H9 (cell line): ENCODE measurements at regions not wholly inside any gene's neighbourhood (a gene's known extent, or its start where the extent isn't known, plus 50 kb on each side); places are given as distances from the start of the nearest gene placed in this dataset.

ENCODE experiments used
- DNase-seq: peaks from one replicate; pipeline ENCODE4 v3.0.0-alpha.2; 2017
- H2AFZ ChIP-seq: one replicate; pipeline ENCODE4 v1.6.1; 2013; ENCODE audit warnings: mild to moderate bottlenecking, low read length, control low read depth, moderate library complexity
- H2AK5ac ChIP-seq: 2 replicates; pipeline ENCODE4 v1.6.1; 2013; ENCODE audit warnings: low read length, control low read depth, mixed read lengths; ENCODE audit not compliant: insufficient read length
- H2BK120ac ChIP-seq: one replicate; pipeline ENCODE4 v1.6.1; 2013; ENCODE audit warnings: low read depth, mild to moderate bottlenecking, low read length, control low read depth, inconsistent platforms; ENCODE audit not compliant: poor library complexity, severe bottlenecking
- H2BK12ac ChIP-seq: 2 replicates; pipeline ENCODE4 v1.6.1; 2013; ENCODE audit warnings: low read length, control low read depth, mixed read lengths, low read depth; ENCODE audit not compliant: insufficient read length
- H2BK15ac ChIP-seq: 2 replicates; pipeline ENCODE4 v1.6.1; 2013; ENCODE audit warnings: low read depth, low read length, control low read depth
- H2BK20ac ChIP-seq: one replicate; pipeline ENCODE4 v1.6.1; 2013; ENCODE audit warnings: low read depth, mild to moderate bottlenecking, low read length, control low read depth, inconsistent platforms; ENCODE audit not compliant: poor library complexity, severe bottlenecking
- H2BK5ac ChIP-seq: 2 replicates; pipeline ENCODE4 v1.6.1; 2013; ENCODE audit warnings: low read length, control low read depth, mixed read lengths; ENCODE audit not compliant: insufficient read length
- H3K14ac ChIP-seq: 2 replicates; pipeline ENCODE4 v1.6.1; 2013; ENCODE audit warnings: low read length, control low read depth; ENCODE audit not compliant: insufficient read depth
- H3K18ac ChIP-seq: 2 replicates; pipeline ENCODE4 v1.6.1; 2013; ENCODE audit warnings: low read depth, mild to moderate bottlenecking, mixed read lengths, low read length, control low read depth; ENCODE audit not compliant: insufficient read length
- H3K23ac ChIP-seq: 2 replicates; pipeline ENCODE4 v1.6.1; 2013; ENCODE audit warnings: low read length, control low read depth, mixed read lengths, low read depth; ENCODE audit not compliant: insufficient read length
- H3K23me2 ChIP-seq: 2 replicates; pipeline ENCODE4 v1.6.1; 2013; ENCODE audit warnings: low read depth, mild to moderate bottlenecking, mixed read lengths, low read length, control low read depth; ENCODE audit not compliant: insufficient read length, poor library complexity, severe bottlenecking
- H3K27ac ChIP-seq: 2 replicates; pipeline ENCODE4 v1.5.1; 2013; ENCODE audit warnings: low read length, control low read depth, mixed read lengths, low read depth; ENCODE audit not compliant: insufficient read length
- H3K27me3 ChIP-seq: 2 replicates; pipeline ENCODE4 v1.6.1; 2013; ENCODE audit warnings: low read length, control low read depth, inconsistent platforms; ENCODE audit not compliant: insufficient read depth
- H3K4ac ChIP-seq: 2 replicates; pipeline ENCODE4 v1.6.1; 2013; ENCODE audit warnings: low read depth, mild to moderate bottlenecking, control low read depth, inconsistent platforms, low read length, moderate library complexity
- H3K4me1 ChIP-seq: 2 replicates; pipeline ENCODE4 v1.6.1; 2013; ENCODE audit warnings: low read length, control low read depth, inconsistent platforms; ENCODE audit not compliant: insufficient read depth
- H3K4me2 ChIP-seq: 2 replicates; pipeline ENCODE4 v1.6.1; 2013; ENCODE audit warnings: low read length, control low read depth, mixed read lengths; ENCODE audit not compliant: insufficient read length, insufficient read depth
- H3K56ac ChIP-seq: 2 replicates; pipeline ENCODE4 v1.6.1; 2013; ENCODE audit warnings: low read depth, mild to moderate bottlenecking, mixed read lengths, low read length, control low read depth; ENCODE audit not compliant: insufficient read length
- H3K79me1 ChIP-seq: 2 replicates; pipeline ENCODE4 v1.6.1; 2013; ENCODE audit warnings: low read depth, mild to moderate bottlenecking, moderate library complexity, low read length, control low read depth, inconsistent platforms; ENCODE audit not compliant: insufficient read depth, poor library complexity, severe bottlenecking
- H3K79me2 ChIP-seq: 2 replicates; pipeline ENCODE4 v1.6.1; 2013; ENCODE audit warnings: low read length, control low read depth, inconsistent platforms; ENCODE audit not compliant: insufficient read depth
- H3K9ac ChIP-seq: 2 replicates; pipeline ENCODE4 v1.6.1; 2013; ENCODE audit warnings: low read length, control low read depth, mixed read lengths; ENCODE audit not compliant: insufficient read length; ENCODE audit errors: extremely low read depth
- H3K9me3 ChIP-seq: one replicate; pipeline ENCODE4 v1.6.1; 2013; ENCODE audit warnings: low read depth, low read length, inconsistent platforms; ENCODE audit not compliant: control insufficient read depth
- H3T11ph ChIP-seq: one replicate; pipeline ENCODE4 v1.6.1; 2013; ENCODE audit warnings: mild to moderate bottlenecking, low read length, control low read depth, inconsistent platforms
- H4K20me1 ChIP-seq: one replicate; pipeline ENCODE4 v1.6.1; 2013; ENCODE audit not compliant: control insufficient read depth, insufficient read length, insufficient read depth
- H4K5ac ChIP-seq: 2 replicates; pipeline ENCODE4 v1.6.1; 2013; ENCODE audit warnings: low read depth, mild to moderate bottlenecking, mixed read lengths, low read length, control low read depth; ENCODE audit not compliant: insufficient read length
- H4K8ac ChIP-seq: replicated peaks from 2 replicates; pipeline ENCODE4 v1.6.1; 2013; ENCODE audit warnings: low read length, control low read depth, mixed read lengths, low read depth; ENCODE audit not compliant: insufficient read length
- H4K91ac ChIP-seq: 2 replicates; pipeline ENCODE4 v1.6.1; 2013; ENCODE audit warnings: low read depth, mild to moderate bottlenecking, moderate library complexity, mixed read lengths, low read length, control low read depth; ENCODE audit not compliant: insufficient read length
- H3K27ac Mint-ChIP-seq, 3 experiments: 2 replicates in 2 of 3; 3 replicates in 1 of 3; pipeline ENCODE4 v1.8.0; 2020 to 2021; ENCODE audit warnings: mixed read lengths in 3 of 3, mild to moderate bottlenecking in 1 of 3, moderate library complexity in 1 of 3
- H3K27me3 Mint-ChIP-seq: 2 replicates; pipeline ENCODE4 v1.8.0; 2021; ENCODE audit warnings: low read depth, mild to moderate bottlenecking, moderate library complexity, mixed read lengths
- H3K36me3 Mint-ChIP-seq, 3 experiments: 2 replicates in 2 of 3; 3 replicates in 1 of 3; pipeline ENCODE4 v1.8.0; 2020 to 2021; ENCODE audit warnings: low read depth in 3 of 3, mixed read lengths in 3 of 3; ENCODE audit not compliant: insufficient read depth in 1 of 3
- H3K4me1 Mint-ChIP-seq, 2 experiments: 2 replicates each; pipeline ENCODE4 v1.8.0; 2020; ENCODE audit warnings: mixed read lengths in 2 of 2
- H3K4me3 Mint-ChIP-seq, 2 experiments: 2 replicates in 1 of 2; 3 replicates in 1 of 2; pipeline ENCODE4 v1.8.0; 2020 to 2021; ENCODE audit warnings: mild to moderate bottlenecking in 2 of 2, mixed read lengths in 2 of 2, moderate library complexity in 1 of 2
- H3K9me3 Mint-ChIP-seq, 2 experiments: 2 replicates in 1 of 2; 3 replicates in 1 of 2; pipeline ENCODE4 v1.8.0; 2020; ENCODE audit warnings: mild to moderate bottlenecking in 2 of 2, mixed read lengths in 2 of 2, moderate library complexity in 1 of 2
- WGBS: extraction: QIAGEN DNeasy Blood & Tissue Kit; methylation state at CpG from one replicate; pipeline ENCODE4 v1.1.7; 2013; ENCODE audit warnings: missing lambda C conversion rate, low lambda C conversion rate, mixed read lengths; ENCODE audit not compliant: insufficient read length; ENCODE audit errors: extremely low coverage; 5-methylcytosine and 5-hydroxymethylcytosine counted together
- TF ChIP-seq, protein P1 (sequence below): fragments of 200-600 bp; sonication (generic); conservative IDR thresholded peaks from 3 replicates; pipeline ENCODE4 v1.8.0; 2021; ENCODE audit warnings: antibody characterized with exemption, mild to moderate bottlenecking

DNA sequence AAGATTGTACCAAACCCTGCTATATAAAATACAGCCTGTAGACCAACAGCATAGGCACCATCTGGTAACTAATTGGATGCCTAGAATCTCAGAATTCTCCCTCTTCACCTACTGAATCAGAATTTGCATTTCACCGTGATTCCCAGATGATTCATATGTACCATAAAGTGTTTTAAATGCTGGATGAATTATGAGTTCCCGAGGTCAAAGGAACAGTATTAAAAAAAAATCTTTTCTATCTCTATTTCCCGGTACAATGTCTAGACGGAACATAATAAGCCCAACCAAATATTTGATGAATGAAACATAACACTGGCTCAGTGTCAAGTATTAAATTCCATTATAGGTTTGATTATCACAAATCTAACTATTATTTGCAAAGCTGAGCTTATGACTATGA is 280.0 kb downstream of the ANKRD50 start:
- Mint-ChIP-seq H3K9me3 (no peaks in the 10 kb centered on the region), H3K27me3 (no peaks in the 10 kb centered on the region)

More for the DNA sequence above, 280.0 kb downstream of the ANKRD50 start:
- Histone ChIP-seq H3K27ac (no peak overlapping the region), H4K5ac (no peak overlapping the region), H3K9me3 (no peaks in the 10 kb centered on the region), H3K79me2 (no peaks in the 10 kb centered on the region), H2BK15ac (no peak overlapping the region), H3K9ac (no peak overlapping the region), H2AFZ (no peak overlapping the region), H4K8ac (no peak overlapping the region), H3K14ac (no peak overlapping the region), H4K20me1 (no peaks in the 10 kb centered on the region), H3K23ac (no peak overlapping the region), H3K18ac (no peak overlapping the region), H2BK5ac (no peak overlapping the region), H2BK120ac (no peak overlapping the region), H3K56ac (no peak overlapping the region), H3K27me3 (no peaks in the 10 kb centered on the region), H4K91ac (no peak overlapping the region), H3K4me2 (no peak overlapping the region), H3K23me2 (no peaks in the 10 kb centered on the region), H3T11ph (no peak overlapping the region), H2BK20ac (no peak overlapping the region), H3K79me1 (no peaks in the 10 kb centered on the region), H3K4ac (no peak overlapping the region), H2AK5ac (no peak overlapping the region), H3K4me1 (no peaks in the 10 kb centered on the region; the same call in 1 of the 2 replicates), H2BK12ac (no peak overlapping the region)
- H3K4me1 Mint-ChIP-seq, result peaks cover 4% of the 10 kb centered on the region in 2 experiments; a peak in 3 of 4 replicates
- H3K27ac Mint-ChIP-seq, result no peak overlapping the region; a peak in 1 of 7 replicates
- H3K4me3 Mint-ChIP-seq, result no peak overlapping the region
- no peak for DNase-seq
- no CpG with 5 or more reads among the region's 4 CpGs for WGBS
- peaks cover 0 to 4% (median 0%) of the 10 kb centered on the region in 3 experiments; a peak in 2 of 7 replicates for H3K36me3 Mint-ChIP-seq
- TF ChIP-seq, protein P1, sequence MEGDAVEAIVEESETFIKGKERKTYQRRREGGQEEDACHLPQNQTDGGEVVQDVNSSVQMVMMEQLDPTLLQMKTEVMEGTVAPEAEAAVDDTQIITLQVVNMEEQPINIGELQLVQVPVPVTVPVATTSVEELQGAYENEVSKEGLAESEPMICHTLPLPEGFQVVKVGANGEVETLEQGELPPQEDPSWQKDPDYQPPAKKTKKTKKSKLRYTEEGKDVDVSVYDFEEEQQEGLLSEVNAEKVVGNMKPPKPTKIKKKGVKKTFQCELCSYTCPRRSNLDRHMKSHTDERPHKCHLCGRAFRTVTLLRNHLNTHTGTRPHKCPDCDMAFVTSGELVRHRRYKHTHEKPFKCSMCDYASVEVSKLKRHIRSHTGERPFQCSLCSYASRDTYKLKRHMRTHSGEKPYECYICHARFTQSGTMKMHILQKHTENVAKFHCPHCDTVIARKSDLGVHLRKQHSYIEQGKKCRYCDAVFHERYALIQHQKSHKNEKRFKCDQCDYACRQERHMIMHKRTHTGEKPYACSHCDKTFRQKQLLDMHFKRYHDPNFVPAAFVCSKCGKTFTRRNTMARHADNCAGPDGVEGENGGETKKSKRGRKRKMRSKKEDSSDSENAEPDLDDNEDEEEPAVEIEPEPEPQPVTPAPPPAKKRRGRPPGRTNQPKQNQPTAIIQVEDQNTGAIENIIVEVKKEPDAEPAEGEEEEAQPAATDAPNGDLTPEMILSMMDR, result no peak
